SHP77 treated with DMSO at 0.1 percent for 48 hours (cell line): ENCODE measurements at regions not wholly inside any gene's neighbourhood (a gene's known extent, or its start where the extent isn't known, plus 50 kb on each side); places are given as distances from the start of the nearest gene placed in this dataset.

ENCODE experiments used
- DNase-seq: peaks from one replicate; lab custom pipeline; 2025; lab: John Stamatoyannopoulos, UW

- no peak for DNase-seq
Observed at GRCh38 chr16:17654571-17654970, 183.8 kb upstream of the XYLT1 start.

GRCh38 chr16:17654142-17654541, 183.4 kb upstream of the XYLT1 start:
- no peak for DNase-seq

GRCh38 chr16:17647879-17648872, 177.4 kb upstream of the XYLT1 start:
- no peak for DNase-seq

GRCh38 chr16:17643935-17644334, 173.2 kb upstream of the XYLT1 start:
- no peak for DNase-seq

- DNase-seq: no peak
Observed at GRCh38 chr16:17641990-17642389, 171.2 kb upstream of the XYLT1 start.

GRCh38 chr16:17638134-17638533, 167.4 kb upstream of the XYLT1 start:
- no peak for DNase-seq

- no peak for DNase-seq
Observed at GRCh38 chr16:17635183-17635582, 164.4 kb upstream of the XYLT1 start.

GRCh38 chr16:17633181-17633951, 162.6 kb upstream of the XYLT1 start:
- DNase-seq: no peak

GRCh38 chr16:17632667-17633066, 161.9 kb upstream of the XYLT1 start:
- no peak for DNase-seq

- DNase-seq: no peak
Observed at GRCh38 chr16:17629936-17630335, 159.2 kb upstream of the XYLT1 start.

- no peak for DNase-seq
Observed at GRCh38 chr16:17628983-17629382, 158.2 kb upstream of the XYLT1 start.

GRCh38 chr16:17622366-17622765, 151.6 kb upstream of the XYLT1 start:
- no peak for DNase-seq

- DNase-seq: no peak
Observed at GRCh38 chr16:17619261-17619660, 148.5 kb upstream of the XYLT1 start.

GRCh38 chr16:17617021-17617552, 146.3 kb upstream of the XYLT1 start:
- DNase-seq: no peak

GRCh38 chr16:17612336-17612735, 141.6 kb upstream of the XYLT1 start:
- DNase-seq: no peak

- no peak for DNase-seq
Observed at GRCh38 chr16:17607609-17608008, 136.8 kb upstream of the XYLT1 start.

- no peak for DNase-seq
Observed at GRCh38 chr16:17607075-17607509, 136.3 kb upstream of the XYLT1 start.

- DNase-seq: no peak
Observed at GRCh38 chr16:17606460-17606859, 135.7 kb upstream of the XYLT1 start.

GRCh38 chr16:17605784-17606183, 135.0 kb upstream of the XYLT1 start:
- no peak for DNase-seq

- no peak for DNase-seq
Observed at GRCh38 chr16:17603626-17604025, 132.9 kb upstream of the XYLT1 start.

- no peak for DNase-seq
Observed at GRCh38 chr16:17602678-17603077, 131.9 kb upstream of the XYLT1 start.

- DNase-seq: no peak
Observed at GRCh38 chr16:17598968-17599367, 128.2 kb upstream of the XYLT1 start.
